Thoracic aorta (tissue), 2 donors: ENCODE measurements at regions not wholly inside any gene's neighbourhood (a gene's known extent, or its start where the extent isn't known, plus 50 kb on each side); places are given as distances from the start of the nearest gene placed in this dataset.
"Not testable (repeated sequence)": the region's sequence is repeated elsewhere in the genome, so short reads cannot be mapped to it uniquely, and the experiment has no call there.

ENCODE experiments used
- ATAC-seq: fragments of 150-250 bp; one replicate; pipeline ENCODE4 v1.8.0; 2017; ENCODE audit warnings: low read depth; ENCODE audit not compliant: insufficient number of reproducible peaks, low FRiP score
- DNase-seq: peaks from one replicate; pipeline ENCODE4 v3.0.0-alpha.2; 2020; ENCODE audit warnings: low spot score
- H3K27ac ChIP-seq, 2 donors: fragments of 200-600 bp; sonication (generic); 1 replicate in 1 of 2; 2 replicates in 1 of 2; pipeline ENCODE4 v1.5.1; 2016; ENCODE audit warnings: mild to moderate bottlenecking in 2 of 2, moderate library complexity in 2 of 2
- H3K27me3 ChIP-seq: fragments of 200-600 bp; sonication (generic); replicated peaks from 2 replicates; pipeline ENCODE4 v1.6.0; 2016; ENCODE audit warnings: mild to moderate bottlenecking; ENCODE audit not compliant: insufficient read depth
- H3K36me3 ChIP-seq: fragments of 200-600 bp; sonication (generic); one replicate; pipeline ENCODE4 v1.5.1; 2016
- H3K4me1 ChIP-seq, 2 donors: fragments of 200-600 bp; sonication (generic); 1 replicate in 1 of 2; 2 replicates in 1 of 2; pipeline versions ENCODE4 v1.5.1 to v1.6.0; 2016; ENCODE audit warnings: low read depth in 2 of 2, mild to moderate bottlenecking in 1 of 2; ENCODE audit not compliant: control insufficient read depth in 1 of 2
- H3K4me3 ChIP-seq: fragments of 200-600 bp; sonication (generic); 2 replicates; pipeline ENCODE4 v1.5.1; 2016; ENCODE audit warnings: mild to moderate bottlenecking
- H3K9me3 ChIP-seq: fragments of 200-600 bp; sonication (generic); 2 replicates; pipeline ENCODE4 v1.5.1; 2016
- CTCF ChIP-seq: fragments of 200-600 bp; sonication (generic); IDR thresholded peaks from one replicate; pipeline ENCODE4 v1.5.1; 2019; ENCODE audit warnings: antibody characterized with exemption

DNA sequence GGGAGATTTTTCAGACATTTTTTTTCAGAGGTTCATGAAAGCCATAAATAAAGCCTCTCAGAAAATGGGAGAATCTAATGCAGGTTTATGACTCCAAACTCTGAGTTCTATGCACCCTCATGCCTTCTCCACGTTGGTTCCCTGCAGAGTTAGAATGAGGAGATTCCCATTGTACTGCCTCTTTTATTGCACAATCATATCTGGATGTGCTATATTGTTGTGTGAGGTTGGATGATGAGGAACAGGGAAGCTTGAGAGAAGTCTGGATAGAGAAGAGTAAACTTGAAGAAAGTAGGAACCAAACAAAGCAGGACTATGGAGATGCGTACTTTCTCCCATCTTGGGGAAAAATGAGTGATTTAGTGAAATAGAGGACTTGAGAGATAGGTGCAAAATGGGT, 178.8 kb downstream of the PDCD6IP start:
- no peak overlapping the region for H3K27ac ChIP-seq
- no peak for TF ChIP-seq CTCF
- H3K4me1 ChIP-seq = no peaks in the 10 kb centered on the region
- no peaks in the 10 kb centered on the region for H3K27me3 ChIP-seq
- H3K9me3 ChIP-seq = no peaks in the 10 kb centered on the region
- H3K36me3 ChIP-seq = no peaks in the 10 kb centered on the region
- H3K4me3 ChIP-seq = no peak overlapping the region
- DNase-seq (no peak), ATAC-seq (no peak)

GRCh38 chr3:33980252-33980651, 181.8 kb downstream of the PDCD6IP start:
- TF ChIP-seq CTCF = peak; percentile 40
- Histone ChIP-seq H3K9me3 (no peaks in the 10 kb centered on the region), H3K36me3 (no peaks in the 10 kb centered on the region), H3K4me1 (no peaks in the 10 kb centered on the region), H3K4me3 (no peak overlapping the region), H3K27me3 (no peaks in the 10 kb centered on the region), H3K27ac (no peak overlapping the region)
- ATAC-seq (peak; percentile 60), DNase-seq (no peak)

GRCh38 chr3:33982269-33982798, 183.9 kb downstream of the PDCD6IP start:
- H3K36me3 ChIP-seq = no peaks in the 10 kb centered on the region
- DNase-seq (no peak), ATAC-seq (no peak)
- no peak overlapping the region for H3K27ac ChIP-seq
- no peaks in the 10 kb centered on the region for H3K9me3 ChIP-seq
- H3K4me1 ChIP-seq = no peaks in the 10 kb centered on the region
- no peak for TF ChIP-seq CTCF
- no peaks in the 10 kb centered on the region for H3K27me3 ChIP-seq
- H3K4me3 ChIP-seq = no peak overlapping the region

DNA sequence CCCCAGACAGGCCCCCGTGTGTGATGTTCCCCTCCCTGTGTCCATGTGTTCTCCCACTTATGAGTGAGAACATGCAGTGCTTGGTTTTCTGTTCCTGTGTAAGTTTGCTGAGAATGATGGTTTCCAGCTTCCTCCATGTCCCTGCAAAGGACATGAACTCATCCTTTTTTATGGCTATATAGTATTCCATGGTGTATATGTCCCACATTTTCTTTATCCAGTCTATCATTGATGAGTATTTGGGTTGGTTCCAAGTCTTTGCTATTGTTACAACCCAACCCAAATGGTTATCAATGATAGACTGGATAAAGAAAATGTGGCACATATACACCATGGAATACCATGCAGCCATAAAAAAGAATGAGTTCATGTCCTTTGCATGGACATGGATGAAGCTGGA, 184.5 kb downstream of the PDCD6IP start:
- not testable (repeated sequence) for H3K27ac ChIP-seq, H3K4me3 ChIP-seq, H3K27me3 ChIP-seq, DNase-seq, ATAC-seq, H3K4me1 ChIP-seq, H3K9me3 ChIP-seq, H3K36me3 ChIP-seq

DNA sequence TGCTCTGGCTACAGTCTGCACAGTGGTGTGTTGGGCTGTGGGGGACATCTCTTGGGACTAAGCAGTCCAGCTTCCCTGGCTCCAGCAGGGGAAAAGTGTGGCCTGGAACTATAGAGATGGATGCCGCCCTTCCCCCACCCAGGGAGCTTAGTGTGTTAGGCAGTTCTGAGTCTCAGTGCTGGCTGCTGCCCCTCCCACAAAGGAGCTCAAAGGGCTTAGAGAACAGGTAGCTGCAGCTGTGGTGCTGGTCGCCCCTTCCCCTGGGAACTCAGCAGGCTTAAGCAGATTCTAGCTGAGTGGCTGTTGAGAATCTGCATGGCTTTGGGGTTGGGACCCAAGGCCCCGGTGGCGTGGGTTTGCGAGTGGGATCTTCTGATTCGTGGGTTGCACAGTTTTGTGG, 190.8 kb downstream of the PDCD6IP start:
- no peak overlapping the region for H3K27ac ChIP-seq
- no peaks in the 10 kb centered on the region for H3K9me3 ChIP-seq
- no peaks in the 10 kb centered on the region for H3K4me1 ChIP-seq
- H3K36me3 ChIP-seq = no peaks in the 10 kb centered on the region
- DNase-seq (no peak), ATAC-seq (no peak)
- TF ChIP-seq CTCF = no peak
- no peaks in the 10 kb centered on the region for H3K27me3 ChIP-seq
- no peak overlapping the region for H3K4me3 ChIP-seq

DNA sequence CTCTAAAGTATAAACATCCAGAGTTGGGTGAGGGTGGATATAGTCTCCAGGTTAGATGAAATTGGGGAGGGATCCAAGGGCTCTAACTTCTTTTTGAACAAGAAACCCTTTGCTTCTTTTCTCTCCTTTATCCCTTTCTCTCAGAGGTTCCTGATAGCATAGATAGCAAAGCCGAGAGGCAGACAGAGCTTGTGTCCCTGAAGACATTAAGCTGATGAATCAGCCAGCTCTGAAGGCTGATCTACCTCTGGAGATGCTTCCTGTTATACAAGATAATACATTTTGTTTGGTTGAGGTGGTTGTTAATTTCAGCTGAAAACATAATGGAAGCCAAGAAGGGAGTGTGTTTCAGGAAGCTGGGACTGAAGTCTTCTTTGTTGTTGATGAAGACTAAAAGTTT, 193.2 kb downstream of the PDCD6IP start:
- no peaks in the 10 kb centered on the region for H3K9me3 ChIP-seq
- no peaks in the 10 kb centered on the region for H3K4me1 ChIP-seq
- no peak for DNase-seq
- no peak for ATAC-seq
- no peak overlapping the region for H3K4me3 ChIP-seq
- H3K27ac ChIP-seq = no peak overlapping the region
- no peaks in the 10 kb centered on the region for H3K27me3 ChIP-seq
- no peak for TF ChIP-seq CTCF
- no peaks in the 10 kb centered on the region for H3K36me3 ChIP-seq
